ENCODE measurements at regions not wholly inside any gene's neighbourhood (a gene's known extent, or its start where the extent isn't known, plus 50 kb on each side); places are given as distances from the start of the nearest gene placed in this dataset.

DNA sequence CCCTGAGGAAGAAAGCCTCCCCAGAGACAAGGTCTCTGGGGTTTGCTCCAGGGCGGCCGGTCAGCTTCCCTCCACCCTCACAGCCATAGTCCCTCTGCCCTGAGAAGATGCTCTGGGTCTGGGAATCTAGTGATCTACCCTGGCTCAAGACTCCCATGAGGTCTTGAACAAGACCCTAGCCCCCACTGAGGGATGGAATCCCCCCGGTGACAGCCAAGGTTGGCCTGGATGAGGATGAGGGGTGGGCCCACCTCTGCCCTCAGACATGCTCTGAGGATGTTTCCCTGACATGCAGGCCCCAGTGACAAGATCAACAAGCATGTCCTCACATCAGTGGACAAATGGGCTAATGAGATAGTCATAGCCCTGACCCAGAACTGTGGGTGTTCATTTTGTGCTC lies 138.6 kb downstream of the C5orf15 start:
- DNase-seq (ENCODE audit: low read depth in 3 of 3), result no peak

DNA sequence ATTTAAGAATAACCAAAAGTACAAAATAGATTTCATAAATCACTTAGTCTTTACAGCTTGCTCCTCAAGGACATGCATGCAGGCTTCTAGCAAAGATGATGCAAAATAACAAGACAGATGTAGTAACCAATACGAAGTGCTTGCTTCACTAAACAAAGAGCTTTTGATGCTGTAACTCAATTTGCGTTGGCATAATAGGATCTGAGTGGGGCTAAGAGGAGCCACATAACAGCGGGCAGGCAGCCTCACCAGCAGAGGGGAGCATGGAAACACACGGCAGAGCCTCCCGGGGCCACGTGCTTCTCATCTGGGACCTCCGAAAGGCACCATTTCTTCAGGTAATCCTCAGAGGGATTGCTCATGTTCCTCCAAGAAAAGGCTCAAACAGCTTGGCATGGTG lies 139.7 kb downstream of the C5orf15 start:
- DNase-seq (ENCODE audit: low read depth in 3 of 3), result no peak

DNA sequence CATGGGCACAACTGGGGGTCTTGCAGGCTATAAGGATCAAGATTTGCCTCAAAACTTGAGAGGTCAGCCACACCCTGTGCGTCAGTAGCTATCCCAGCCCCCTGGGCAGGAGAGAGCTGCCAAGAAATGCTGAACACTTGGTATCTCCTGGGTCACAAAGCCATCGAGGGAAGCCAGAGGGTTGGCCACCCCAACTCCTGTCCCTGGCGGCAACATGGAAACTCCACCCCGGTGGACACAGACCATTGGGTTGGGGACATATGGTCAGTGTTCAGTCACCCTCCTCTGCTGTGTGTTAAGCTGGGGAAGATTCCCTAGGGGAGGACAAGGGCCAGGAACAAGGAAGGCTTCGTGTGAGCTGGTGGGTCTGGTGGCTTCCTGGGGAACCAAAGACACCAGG lies 140.6 kb downstream of the C5orf15 start:
- no peak for DNase-seq (ENCODE audit: low read depth in 3 of 3)

DNA sequence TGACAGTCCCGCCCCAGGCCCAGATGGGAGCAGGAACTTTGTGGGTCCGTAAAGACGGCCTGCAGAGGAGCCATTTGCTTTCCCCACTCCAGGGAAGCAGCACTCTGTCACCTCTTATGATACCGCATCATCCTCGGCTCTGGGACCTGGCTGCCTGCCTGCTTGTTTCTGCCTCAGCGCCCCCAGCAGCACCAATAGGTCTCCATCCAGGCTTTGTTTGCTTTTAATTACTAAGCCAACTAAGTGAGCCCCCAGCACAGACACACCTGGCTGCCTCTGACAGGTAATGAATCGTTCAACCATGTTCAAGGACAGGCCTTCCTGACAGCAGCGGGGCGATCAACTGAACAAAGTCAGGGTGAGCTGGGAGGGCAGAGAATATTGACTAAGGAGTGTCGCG lies 141.4 kb downstream of the C5orf15 start:
- DNase-seq (ENCODE audit: low read depth in 3 of 3), result no peak

DNA sequence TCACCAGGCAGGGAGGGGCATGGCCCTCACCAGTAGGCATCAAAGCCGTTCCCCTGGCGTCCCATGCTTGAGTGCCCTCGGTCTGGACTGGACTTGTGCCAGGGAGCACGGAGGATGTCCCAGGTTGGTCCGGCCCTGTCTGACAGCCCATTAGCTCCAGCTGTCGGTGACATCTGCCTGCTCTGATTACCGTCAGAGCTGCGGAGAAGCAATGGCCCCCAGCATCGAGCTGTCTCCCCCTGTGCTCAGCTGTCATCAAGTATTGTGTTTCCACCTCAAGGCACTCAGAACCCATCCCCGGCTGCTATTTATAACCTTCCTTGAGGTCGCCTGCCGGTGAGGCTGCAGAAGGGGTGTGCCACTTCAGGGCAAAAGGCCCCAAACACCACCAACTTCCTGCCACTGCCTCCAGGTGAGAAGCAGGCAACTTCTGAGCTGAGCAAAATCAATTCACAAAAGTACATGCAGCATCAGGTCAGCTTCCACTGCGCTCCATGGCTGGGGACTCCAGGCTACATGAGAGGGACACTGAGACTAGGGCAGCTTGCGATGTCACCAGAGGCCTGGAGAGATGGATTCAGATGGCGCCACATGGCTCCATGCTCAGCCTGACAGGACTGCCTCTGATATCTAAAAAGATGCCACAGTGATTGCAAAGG lies 142.7 kb downstream of the C5orf15 start:
- no peak for DNase-seq (ENCODE audit: low read depth in 3 of 3)

DNA sequence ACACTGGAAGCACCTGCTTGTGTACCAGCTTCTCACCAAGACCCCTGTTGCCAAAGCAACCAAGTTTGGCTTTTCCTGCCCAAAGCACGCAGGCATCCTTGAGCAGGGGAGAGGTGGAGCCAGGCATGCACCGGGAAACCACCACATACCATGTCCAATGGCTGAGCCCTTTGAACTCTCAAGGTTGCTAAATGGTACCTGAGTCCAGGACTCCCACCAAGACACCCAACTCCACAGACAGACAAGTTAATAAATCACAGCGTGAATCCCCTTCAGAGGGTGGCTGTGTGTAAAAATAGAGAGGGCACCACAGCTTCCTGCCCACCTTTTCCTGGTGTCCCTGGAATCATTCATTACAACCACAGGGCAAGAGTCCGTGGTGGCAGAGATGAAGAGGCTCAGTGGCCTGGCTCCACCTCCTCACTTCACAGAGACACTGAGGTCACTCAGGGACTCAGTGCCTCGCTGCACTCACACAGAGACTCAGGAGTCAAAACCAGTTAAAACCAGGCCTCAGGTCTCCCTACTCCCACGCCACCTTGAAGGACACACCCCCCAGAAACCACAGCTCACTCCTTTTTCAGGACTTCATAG lies 143.7 kb downstream of the C5orf15 start:
- peak in 1 of 3 experiments; percentile 26 for DNase-seq (ENCODE audit: low read depth in 3 of 3)

DNA sequence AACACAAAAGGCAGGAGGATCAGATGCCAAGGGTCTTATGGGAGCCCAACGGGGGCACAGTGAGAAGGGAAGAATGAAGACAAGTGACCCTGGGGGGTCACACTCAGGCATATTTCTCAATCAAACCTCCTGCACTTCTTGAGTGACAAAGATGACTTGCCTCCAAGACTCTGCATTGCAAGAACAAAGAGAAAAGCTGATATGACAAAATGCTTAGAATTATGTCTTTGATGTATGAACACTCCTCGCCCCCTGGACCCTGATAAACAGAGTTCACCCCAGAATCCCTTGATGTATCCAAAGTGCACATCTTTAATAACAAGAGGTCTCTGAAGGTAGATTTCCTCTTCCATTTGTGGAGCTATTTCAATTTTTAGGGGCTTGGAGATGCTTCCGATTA lies 146.5 kb downstream of the C5orf15 start:
- no peak for DNase-seq (ENCODE audit: low read depth in 3 of 3)

DNA sequence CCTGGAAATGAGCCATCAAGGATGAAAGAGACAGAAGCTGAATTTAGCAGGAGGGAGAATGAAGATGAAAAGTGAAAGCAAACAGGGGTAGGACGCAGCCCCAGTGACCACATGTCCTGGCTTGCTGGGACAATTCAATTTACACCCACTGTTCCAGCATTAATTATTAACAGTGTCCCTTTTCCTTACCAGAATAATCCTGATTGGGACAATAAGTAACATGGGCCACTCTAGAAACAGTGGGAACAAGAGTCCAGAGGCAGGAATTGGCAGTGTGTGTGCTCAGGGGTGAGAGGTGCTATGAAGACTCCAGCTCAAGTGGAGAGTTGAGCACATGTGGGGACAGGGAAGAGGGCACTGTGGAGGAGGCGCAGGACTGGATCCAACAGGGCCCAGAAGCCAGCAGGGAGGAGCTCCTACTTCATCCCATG lies 147.1 kb downstream of the C5orf15 start:
- no peak for DNase-seq (ENCODE audit: low read depth in 3 of 3)

DNA sequence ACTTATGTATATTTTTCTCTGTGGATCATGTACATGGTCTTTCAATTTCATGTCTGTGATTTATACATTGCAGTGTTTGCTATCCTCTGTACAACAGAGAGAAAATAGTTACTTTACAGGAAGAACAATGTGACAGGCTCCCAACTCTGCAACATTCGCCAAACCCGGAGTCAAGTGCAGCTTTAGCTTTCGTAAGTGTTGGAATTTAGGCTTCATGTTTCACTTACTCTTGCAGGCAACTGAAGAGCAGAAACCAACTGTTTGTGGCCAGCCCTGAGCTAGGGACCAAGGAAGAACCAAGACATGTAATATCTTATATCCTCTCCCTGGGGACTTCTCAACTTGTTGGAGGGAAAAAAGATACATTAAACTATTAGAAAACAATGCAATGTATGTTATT lies 147.9 kb downstream of the C5orf15 start:
- no peak for DNase-seq (ENCODE audit: low read depth in 3 of 3)

DNA sequence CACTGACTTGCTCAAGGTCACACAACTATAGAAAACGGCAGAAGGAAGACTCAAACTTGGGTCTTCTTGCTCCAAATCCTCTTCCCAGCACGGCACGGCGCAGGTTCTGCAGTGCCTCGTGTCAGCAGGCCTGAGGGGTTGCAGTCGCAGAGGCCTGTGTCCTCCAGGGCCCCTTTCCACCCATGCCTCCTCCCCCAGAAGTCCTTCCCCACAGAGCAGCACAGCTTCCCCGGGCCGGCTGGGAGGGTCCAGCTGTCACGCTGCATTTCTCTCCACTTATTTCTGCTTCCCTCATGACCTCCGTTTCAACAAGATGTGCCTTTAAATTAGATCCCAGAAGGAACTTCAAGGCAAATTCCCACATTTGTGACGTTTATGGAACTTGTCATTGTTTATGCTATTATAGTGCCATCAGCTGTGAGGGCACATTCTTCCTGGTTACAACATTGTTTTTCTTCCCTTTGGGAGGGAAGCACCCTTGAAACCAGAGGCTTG lies 148.4 kb downstream of the C5orf15 start:
- DNase-seq (ENCODE audit: low read depth in 3 of 3), result no peak

DNA sequence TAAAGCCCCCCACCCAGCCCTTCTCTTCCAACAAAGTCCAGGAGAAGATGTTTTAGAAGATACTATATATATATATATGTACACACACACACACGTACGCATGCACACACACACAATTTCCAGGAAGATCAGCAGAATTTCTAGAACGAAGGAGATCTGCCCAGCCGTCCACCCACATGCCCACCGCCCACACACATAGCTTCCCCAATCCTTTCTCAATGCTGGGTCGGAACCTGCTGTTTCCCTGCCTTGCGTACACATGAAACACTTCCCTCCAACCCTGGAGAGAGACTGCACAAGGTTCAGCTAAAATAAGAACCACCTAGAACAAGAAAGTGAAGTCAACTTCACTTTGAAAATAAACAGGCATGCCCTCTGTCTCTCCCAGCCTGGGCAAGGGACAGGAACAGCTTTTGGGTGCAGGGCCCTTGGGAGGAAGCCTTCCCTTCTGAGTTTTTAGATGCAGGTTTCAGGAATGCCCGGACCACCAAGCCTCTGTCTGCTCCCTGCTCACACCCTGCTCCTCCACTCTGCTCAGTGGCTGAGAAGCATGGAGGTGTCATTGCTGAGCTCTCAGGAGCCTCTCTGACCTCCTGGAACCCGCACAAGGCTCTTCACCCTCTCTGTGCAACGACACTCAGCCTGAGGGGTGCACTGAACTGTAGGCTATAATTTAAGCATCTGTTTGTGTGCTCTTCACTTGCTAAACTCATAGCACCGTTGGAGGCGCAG lies 149.4 kb downstream of the C5orf15 start:
- no peak for DNase-seq (ENCODE audit: low read depth in 3 of 3)

DNA sequence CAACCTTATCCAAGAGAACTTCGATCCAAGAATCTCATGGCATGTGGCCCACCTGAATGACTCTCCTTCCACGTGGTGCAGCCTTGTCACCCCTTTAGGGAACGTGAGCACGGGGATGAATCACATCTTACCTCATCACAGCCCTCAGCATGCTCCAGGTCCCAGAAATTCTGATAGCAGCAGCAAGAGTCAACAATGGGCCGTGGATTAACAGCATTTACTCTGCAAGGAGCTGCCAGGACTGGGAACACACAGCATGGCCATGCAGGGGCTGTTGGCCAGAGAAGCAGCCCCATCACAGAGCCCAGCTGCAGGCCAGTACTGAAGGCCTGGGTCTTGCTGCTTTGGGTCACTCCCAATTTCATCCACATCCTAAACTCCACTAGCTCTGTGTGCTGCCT lies 150.4 kb downstream of the C5orf15 start:
- DNase-seq (ENCODE audit: low read depth in 3 of 3), result no peak

DNA sequence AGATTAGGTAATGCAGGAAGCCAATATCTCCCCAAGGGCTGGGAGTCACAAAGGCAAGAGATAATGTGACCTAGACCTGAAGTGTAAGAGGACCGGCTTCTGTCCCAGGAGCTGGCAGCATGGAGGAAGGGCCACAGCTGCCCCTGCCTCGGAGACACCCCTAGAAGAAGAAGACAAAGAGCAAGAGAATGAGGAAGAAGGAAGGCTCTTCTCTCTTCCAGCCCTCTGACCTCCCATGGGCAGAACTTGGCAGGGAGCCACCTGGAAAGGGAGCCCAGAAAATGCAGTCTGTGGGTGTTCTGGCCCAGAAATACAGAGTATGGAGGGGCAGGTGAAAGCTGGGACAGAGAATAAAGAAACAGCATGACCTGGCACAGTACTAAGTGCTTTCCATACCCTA lies 151.0 kb downstream of the C5orf15 start:
- no peak for DNase-seq (ENCODE audit: low read depth in 3 of 3)

DNA sequence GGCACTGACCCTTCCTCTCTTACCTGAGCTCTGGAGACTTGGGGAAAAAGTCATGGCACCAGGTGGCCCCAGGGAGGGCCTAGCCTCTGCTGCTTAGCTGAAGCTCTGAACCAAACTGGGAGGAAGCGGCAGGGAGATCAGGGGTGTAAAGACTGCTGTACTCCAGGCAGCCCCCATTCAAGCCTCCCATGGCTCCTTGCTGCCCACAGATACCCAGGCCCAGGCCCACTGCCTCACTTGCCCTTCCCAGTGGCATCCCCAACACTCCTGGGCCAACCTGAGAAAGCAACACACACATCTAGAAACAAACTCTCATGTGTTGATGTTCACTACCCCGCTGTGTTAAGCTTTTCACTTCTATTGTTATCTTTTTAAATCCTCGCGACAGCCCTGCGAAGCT lies 151.6 kb downstream of the C5orf15 start:
- DNase-seq (ENCODE audit: low read depth in 3 of 3), result no peak

DNA sequence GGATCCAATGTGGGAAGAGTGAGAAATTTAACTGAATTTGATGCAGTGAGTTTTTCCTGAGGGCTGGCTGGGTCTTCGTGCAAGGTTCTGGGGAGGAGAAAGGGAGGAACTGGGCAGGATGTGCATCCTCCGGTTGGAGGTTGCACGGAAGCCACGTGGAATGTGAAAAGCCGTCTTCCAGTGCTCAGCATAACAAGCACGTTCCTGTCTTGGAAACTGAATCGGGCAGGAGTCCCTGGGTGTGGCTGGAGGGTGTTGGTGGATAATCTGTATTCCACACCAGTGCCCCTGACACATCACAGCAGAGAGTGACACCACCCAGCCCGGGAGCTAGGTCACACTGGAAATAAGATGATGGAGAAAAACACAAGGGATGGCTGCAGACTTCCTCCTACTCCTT lies 154.3 kb downstream of the C5orf15 start:
- no peak for DNase-seq (ENCODE audit: low read depth in 3 of 3)

DNA sequence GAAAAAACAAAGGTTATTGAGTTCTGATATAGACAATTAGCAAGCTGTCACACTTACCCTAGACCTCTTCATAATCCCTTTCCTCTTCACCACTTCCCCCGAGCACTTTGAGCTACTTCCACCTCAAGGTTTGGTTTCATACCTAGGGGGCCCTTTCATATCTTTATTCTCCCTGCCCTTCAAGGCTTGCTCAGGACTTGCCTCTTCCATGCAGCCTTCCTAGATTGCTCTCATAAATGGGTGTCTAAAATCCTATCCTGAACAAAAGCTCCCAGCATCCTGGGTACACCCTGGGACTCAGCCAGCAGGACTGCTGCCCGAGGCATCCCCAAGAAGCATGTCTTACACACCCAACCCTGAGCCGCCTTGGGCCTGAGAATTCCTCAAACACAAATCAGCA lies 157.3 kb downstream of the C5orf15 start:
- no peak for DNase-seq (ENCODE audit: low read depth in 3 of 3)

DNA sequence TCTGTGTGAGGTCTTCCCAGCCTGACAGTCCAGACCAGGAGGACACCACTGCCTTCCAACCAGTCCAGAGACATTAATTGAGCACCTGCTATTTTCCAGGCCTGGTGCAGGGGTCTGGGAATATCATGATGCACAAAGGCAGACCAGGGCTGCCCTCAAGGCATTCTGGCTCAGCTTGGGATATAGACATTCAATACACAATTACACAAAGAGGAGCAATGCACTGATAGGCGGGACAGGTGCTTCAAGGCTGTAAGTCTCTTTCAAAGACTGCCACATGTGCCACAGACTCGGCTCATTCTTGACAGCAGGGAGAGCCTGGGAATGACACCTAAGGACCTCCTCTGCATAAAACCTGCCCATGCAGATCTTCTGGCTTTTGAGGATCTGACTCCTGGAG lies 158.6 kb downstream of the C5orf15 start:
- no peak for DNase-seq (ENCODE audit: low read depth in 3 of 3)

DNA sequence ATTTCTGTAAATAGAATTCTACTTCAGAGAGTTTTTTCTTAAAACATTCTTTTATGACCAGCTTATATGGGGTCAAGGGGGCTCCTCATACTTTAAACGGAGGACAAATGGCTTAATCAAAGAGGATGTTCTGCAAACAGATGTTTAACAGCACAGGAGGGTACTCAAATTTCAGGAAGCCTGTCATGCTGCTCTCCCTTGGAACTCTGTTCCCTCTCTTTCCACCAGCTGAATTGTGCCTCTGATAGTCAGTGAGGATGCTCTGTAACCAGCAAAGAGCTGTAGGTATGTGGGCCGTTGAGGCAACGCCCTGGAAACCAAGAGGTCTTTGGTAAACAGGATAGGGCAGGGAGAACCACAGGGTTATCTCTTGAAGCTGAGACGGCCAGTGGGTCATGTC lies 161.1 kb downstream of the C5orf15 start:
- no peak for DNase-seq (ENCODE audit: low read depth in 3 of 3)

DNA sequence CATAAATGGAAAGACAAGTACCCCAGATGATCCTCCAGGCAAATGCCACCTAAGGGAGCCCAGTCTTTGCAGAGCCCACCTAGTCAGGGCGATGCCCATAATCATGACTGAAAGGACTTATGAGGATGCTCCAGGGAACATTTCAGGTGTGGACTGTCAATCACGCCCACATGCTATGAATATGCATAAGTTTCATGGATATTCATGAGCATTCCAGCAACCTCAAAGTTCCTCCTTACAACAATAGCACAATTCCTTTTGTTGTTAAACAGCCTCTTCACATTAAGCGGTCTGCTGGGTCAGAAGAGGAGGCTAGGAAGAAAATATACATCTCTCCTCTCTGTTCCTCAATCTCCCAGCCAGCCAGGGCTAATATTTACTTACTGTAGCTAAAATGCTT lies 161.6 kb downstream of the C5orf15 start:
- no peak for DNase-seq (ENCODE audit: low read depth in 3 of 3)

DNA sequence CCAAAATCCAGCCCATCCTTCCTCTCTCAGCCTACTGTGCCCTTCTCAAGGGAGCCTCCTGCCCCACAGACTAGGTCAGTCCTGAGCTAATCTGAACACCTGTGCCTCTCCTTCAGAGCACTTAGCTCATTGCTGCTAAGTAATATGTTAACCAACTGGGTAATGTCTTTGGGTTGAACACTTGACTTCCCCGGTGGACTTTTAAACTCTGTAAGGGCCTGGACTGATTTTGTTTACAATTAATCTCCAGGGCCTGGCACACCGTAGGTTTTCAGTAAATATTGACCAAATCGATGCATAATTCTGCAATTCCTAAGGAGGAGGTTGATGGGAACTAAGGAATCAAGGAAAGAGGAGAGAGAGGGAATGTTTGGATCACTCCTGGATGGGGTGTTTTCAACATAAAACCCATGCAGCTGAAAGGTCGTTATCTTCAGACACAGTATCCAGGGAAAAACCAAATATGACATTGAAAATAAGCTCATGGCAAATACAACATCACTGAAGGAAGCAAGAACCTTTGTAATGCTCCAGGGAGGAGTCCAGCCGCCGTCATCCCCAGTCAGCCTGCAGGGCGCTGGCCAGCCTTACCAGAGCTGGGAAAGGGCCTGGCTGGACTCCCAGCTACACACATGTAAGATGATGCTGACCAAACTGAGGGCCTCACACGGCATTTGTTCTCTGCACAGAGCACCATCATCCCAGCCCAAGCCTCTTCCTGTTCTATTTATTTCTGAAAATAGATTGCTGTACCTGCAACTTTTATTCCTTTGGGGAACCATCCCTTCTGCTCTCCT lies 166.3 kb downstream of the C5orf15 start:
- DNase-seq (ENCODE audit: low read depth in 3 of 3), result no peak

DNA sequence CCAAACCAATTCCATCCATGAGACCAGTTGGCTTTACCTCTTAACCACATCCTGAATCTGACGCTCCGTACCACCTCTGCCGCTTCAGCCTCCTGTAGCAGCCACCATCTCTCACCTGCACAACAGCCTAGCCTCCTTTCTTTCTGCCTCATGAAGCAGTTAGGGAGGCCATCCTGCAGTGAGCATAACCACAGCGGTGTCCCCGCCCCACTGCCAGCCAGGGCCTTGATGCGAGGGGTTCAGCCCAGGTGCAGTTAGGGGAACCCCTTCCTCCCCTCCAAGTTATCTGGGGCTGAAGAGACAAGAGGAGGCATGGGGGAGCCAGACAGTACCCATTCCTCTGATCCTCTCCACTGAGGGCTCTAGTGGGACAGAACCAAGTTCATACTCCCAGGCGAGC lies 167.0 kb downstream of the C5orf15 start:
- no peak for DNase-seq (ENCODE audit: low read depth in 3 of 3)

DNA sequence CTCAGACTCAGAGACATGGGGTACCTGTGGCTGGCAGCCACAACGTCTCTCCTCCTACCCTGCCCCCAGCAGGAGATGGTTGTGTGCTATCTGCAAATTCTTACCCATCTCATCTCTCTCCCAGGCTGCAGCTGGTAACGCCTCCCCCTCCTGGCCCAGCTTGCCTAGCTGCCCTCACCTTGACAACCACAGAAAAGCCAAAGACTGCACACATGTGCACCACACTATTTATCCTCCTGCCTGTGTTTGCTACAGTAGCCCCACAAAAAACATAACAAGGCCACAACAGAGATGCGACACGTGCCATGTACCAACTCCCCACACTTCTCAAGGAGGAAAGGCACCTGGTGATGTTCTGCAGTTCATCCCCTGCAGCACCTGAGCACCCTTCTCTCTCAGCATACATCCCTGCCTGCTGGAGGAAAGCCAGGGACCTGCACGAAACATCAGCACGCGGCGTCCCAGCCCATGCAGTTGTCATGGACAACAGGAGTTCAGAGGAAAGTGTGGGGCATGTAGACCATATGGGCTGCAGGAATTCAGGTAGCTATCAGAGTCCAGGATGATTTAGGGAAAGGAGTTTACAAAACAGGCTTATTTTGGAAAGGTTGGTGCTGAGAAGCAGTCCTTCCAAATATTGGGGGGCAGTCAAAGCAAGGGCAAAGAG lies 168.7 kb downstream of the C5orf15 start:
- DNase-seq (ENCODE audit: low read depth in 3 of 3), result no peak
